Endodermal cell (in vitro differentiated cells): ENCODE measurements at regions not wholly inside any gene's neighbourhood (a gene's known extent, or its start where the extent isn't known, plus 50 kb on each side); places are given as distances from the start of the nearest gene placed in this dataset.

Source experiments
- DNase-seq: peaks from one replicate; pipeline ENCODE4 v3.0.0-alpha.2; 2017
- H3K27ac ChIP-seq: 2 replicates; pipeline ENCODE4 v1.5.1; 2013; ENCODE audit warnings: mild to moderate bottlenecking, low read depth, low read length, moderate library complexity
- H3K27me3 ChIP-seq: 2 replicates; pipeline ENCODE4 v1.6.1; 2013; ENCODE audit warnings: mild to moderate bottlenecking, low read length, moderate library complexity; ENCODE audit not compliant: insufficient read depth, control insufficient read depth, poor library complexity, severe bottlenecking
- H3K36me3 ChIP-seq: 2 replicates; pipeline ENCODE4 v1.7.0; 2013; ENCODE audit warnings: mild to moderate bottlenecking, low read length, moderate library complexity; ENCODE audit not compliant: control insufficient read depth, insufficient read depth
- H3K4me1 ChIP-seq: one replicate; pipeline ENCODE4 v1.7.0; 2013; ENCODE audit warnings: low read length; ENCODE audit not compliant: control insufficient read depth, insufficient read depth
- H3K4me3 ChIP-seq: 2 replicates; pipeline ENCODE4 v1.5.1; 2013; ENCODE audit warnings: mild to moderate bottlenecking, low read length, moderate library complexity
- H3K9ac ChIP-seq: 2 replicates; pipeline ENCODE4 v1.6.1; 2013; ENCODE audit warnings: mild to moderate bottlenecking, low read length, moderate library complexity; ENCODE audit not compliant: poor library complexity, severe bottlenecking; ENCODE audit errors: extremely low read depth
- H3K9me3 ChIP-seq: 2 replicates; pipeline ENCODE4 v1.6.1; 2013; ENCODE audit warnings: mild to moderate bottlenecking, low read length, moderate library complexity; ENCODE audit not compliant: control insufficient read depth
- H3K27ac Mint-ChIP-seq: 2 replicates; pipeline ENCODE4 v1.8.0; 2020; ENCODE audit warnings: mixed read lengths
- H3K27me3 Mint-ChIP-seq: 2 replicates; pipeline ENCODE4 v1.8.0; 2021; ENCODE audit warnings: mild to moderate bottlenecking, mixed read lengths; ENCODE audit not compliant: insufficient read depth
- H3K36me3 Mint-ChIP-seq: 2 replicates; pipeline ENCODE4 v1.8.0; 2020; ENCODE audit warnings: low read depth, mixed read lengths
- H3K4me1 Mint-ChIP-seq: 2 replicates; pipeline ENCODE4 v1.8.0; 2020; ENCODE audit warnings: mixed read lengths
- H3K4me3 Mint-ChIP-seq: 2 replicates; pipeline ENCODE4 v1.8.0; 2020; ENCODE audit warnings: mild to moderate bottlenecking, moderate library complexity, mixed read lengths
- H3K9me3 Mint-ChIP-seq: 2 replicates; pipeline ENCODE4 v1.8.0; 2020; ENCODE audit warnings: mild to moderate bottlenecking, mixed read lengths
- CTCF ChIP-seq: fragments of 200-600 bp; sonication (generic); conservative IDR thresholded peaks from 2 replicates; pipeline ENCODE4 v1.5.0; 2021; ENCODE audit warnings: antibody characterized with exemption, mild to moderate bottlenecking
- WGBS, 2 experiments: methylation state at CpG; one replicate each; pipeline versions ENCODE4 v1.1.5 to v1.1.7; 2013; ENCODE audit warnings: missing lambda C conversion rate in 2 of 2, mixed read lengths in 1 of 2; ENCODE audit not compliant: insufficient coverage in 1 of 2, insufficient read length in 1 of 2; 5-methylcytosine and 5-hydroxymethylcytosine counted together

DNA sequence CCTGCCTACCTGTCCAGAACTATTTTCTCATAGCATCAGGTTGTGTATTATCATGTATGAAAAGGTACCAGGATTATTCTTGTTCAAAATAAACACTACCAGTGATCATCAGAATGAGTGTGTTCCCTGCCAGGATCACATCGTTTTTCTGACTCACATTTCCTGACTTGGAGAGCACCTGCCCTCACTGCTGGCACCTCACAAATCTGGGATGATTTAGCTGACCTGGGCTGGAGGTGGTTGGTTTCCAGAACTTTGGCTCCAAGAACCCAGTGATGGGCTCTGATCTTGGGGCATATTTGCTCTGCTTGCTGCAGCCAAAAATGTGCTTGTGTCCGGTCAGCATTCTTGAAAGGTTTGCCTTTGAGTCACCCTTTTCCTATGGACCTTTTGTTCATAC, 836.3 kb upstream of the ACVR2A start:
- H3K4me1 Mint-ChIP-seq: peaks cover 13% of the 10 kb centered on the region
- no peaks in the 10 kb centered on the region for H3K27me3 Mint-ChIP-seq
- DNase-seq: no peak
- H3K9me3 Mint-ChIP-seq: no peaks in the 10 kb centered on the region
- H3K9me3 ChIP-seq: peaks cover 5% of the 10 kb centered on the region
- no peaks in the 10 kb centered on the region for H3K36me3 ChIP-seq
- H3K4me3 Mint-ChIP-seq: no peak overlapping the region
- H3K27me3 ChIP-seq: no peaks in the 10 kb centered on the region
- no peak overlapping the region for H3K27ac ChIP-seq
- no peak for TF ChIP-seq CTCF
- H3K36me3 Mint-ChIP-seq: no peaks in the 10 kb centered on the region
- peaks cover 9% of the 10 kb centered on the region for H3K4me1 ChIP-seq
- 89 to 93% methylated on average over 2 of the region's 2 CpGs for WGBS, 2 experiments
- H3K4me3 ChIP-seq: no peak overlapping the region
- H3K27ac Mint-ChIP-seq: no peak overlapping the region
- H3K9ac ChIP-seq: no peak overlapping the region

DNA sequence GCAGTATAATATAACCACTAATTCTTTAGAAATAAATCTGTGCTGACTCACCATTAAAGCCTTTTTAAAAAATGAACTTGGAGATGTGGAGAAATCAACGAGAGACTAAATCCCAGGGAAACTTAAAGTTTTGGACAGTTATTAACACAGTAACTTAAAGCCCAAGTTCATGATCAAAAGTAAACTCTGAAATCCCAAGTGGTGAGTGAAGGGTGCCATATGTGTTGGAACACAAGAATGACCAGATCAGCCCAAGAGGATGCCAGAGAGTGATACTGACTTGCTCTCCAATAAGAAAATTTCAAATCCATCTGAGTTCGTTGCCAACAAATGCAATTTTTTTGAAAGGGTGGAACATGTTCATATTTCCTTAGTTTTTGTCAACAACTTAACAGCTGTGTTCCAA, 838.1 kb upstream of the ACVR2A start:
- Histone ChIP-seq H3K27me3 (no peaks in the 10 kb centered on the region), H3K4me3 (no peak overlapping the region), H3K4me1 (peaks cover 9% of the 10 kb centered on the region), H3K36me3 (no peaks in the 10 kb centered on the region), H3K27ac (no peak overlapping the region), H3K9me3 (peaks cover 5% of the 10 kb centered on the region), H3K9ac (no peak overlapping the region)
- DNase-seq: no peak
- 98 to 100% methylated on average over 2 of the region's 2 CpGs for WGBS, 2 experiments
- Mint-ChIP-seq H3K9me3 (no peaks in the 10 kb centered on the region), H3K27ac (no peak overlapping the region), H3K36me3 (no peaks in the 10 kb centered on the region), H3K27me3 (no peaks in the 10 kb centered on the region), H3K4me3 (no peak overlapping the region), H3K4me1 (peaks cover 17% of the 10 kb centered on the region)
- TF ChIP-seq CTCF: no peak

DNA sequence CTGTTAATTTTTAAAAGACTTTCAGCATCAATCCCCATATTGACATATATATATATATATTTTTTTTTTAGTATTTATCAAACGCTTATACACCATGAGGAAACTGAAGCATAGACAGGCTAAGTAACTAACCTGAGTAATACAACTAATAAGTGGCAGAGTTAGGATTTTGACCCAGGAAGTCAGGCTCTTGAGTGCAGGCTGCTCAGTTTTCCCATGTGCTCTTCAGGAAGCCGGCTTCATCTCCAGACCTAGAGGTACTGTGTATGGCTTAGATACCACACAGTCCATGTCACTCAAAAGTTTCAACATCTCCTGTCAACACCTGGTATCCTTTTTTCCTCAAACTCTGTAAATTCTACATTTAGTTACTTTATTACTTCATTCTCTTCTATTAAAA, 841.7 kb upstream of the ACVR2A start:
- Histone ChIP-seq H3K4me3 (no peak overlapping the region), H3K27ac (no peak overlapping the region), H3K4me1 (peaks cover 5% of the 10 kb centered on the region), H3K9me3 (peaks cover 5% of the 10 kb centered on the region), H3K36me3 (no peaks in the 10 kb centered on the region), H3K9ac (no peak overlapping the region), H3K27me3 (no peaks in the 10 kb centered on the region)
- Mint-ChIP-seq H3K9me3 (no peaks in the 10 kb centered on the region), H3K27me3 (no peaks in the 10 kb centered on the region), H3K4me1 (peaks cover 24% of the 10 kb centered on the region), H3K27ac (no peak overlapping the region), H3K36me3 (no peaks in the 10 kb centered on the region), H3K4me3 (no peak overlapping the region)
- DNase-seq: no peak
- no peak for TF ChIP-seq CTCF
- 84% methylated on average over 2 of the region's 2 CpGs; no CpG with 5 or more reads in 1 of the 2 experiments for WGBS, 2 experiments
